CD8-positive, alpha-beta memory T cell (primary cell): ENCODE measurements at regions not wholly inside any gene's neighbourhood (a gene's known extent, or its start where the extent isn't known, plus 50 kb on each side); places are given as distances from the start of the nearest gene placed in this dataset.
A peak's percentile ranks its signal among the peaks of the same experiment; 100 is the strongest.

Experiments
- CTCF ChIA-PET: fragments of 350-600 bp; sonication (Branson Sonifier 250); formaldehyde crosslinking; loops from one replicate; lab custom pipeline; 2021; ENCODE audit warnings: antibody characterized with exemption; lab: Charles Lee
- POLR2A ChIA-PET: fragments of 350-600 bp; sonication (Branson Sonifier 250); formaldehyde crosslinking; loops from one replicate; lab custom pipeline; 2021; ENCODE audit warnings: antibody characterized with exemption; lab: Charles Lee
- DNase-seq, 5 donors: peaks; one replicate each; pipeline versions ENCODE4 v3.0.0 to v3.0.0-alpha.2; 2020 to 2022; ENCODE audit warnings: mixed read lengths in 1 of 5
- H3K27ac ChIP-seq: one replicate; pipeline ENCODE4 v1.7.0; 2013; ENCODE audit warnings: low read depth, mild to moderate bottlenecking, low read length, moderate library complexity
- H3K27me3 ChIP-seq: 2 replicates; pipeline ENCODE4 v1.7.0; 2013; ENCODE audit warnings: low read length, mild to moderate bottlenecking; ENCODE audit not compliant: insufficient read depth, poor library complexity, severe bottlenecking
- H3K36me3 ChIP-seq: 2 replicates; pipeline ENCODE4 v1.7.0; 2013; ENCODE audit warnings: mild to moderate bottlenecking, low read length, moderate library complexity; ENCODE audit not compliant: insufficient read depth
- H3K4me1 ChIP-seq: 2 replicates; pipeline ENCODE4 v1.7.0; 2013; ENCODE audit warnings: mild to moderate bottlenecking, low read length, moderate library complexity; ENCODE audit not compliant: insufficient read depth
- H3K4me3 ChIP-seq: 2 replicates; pipeline ENCODE4 v1.7.0; 2013; ENCODE audit warnings: mild to moderate bottlenecking, low read length
- H3K9me3 ChIP-seq: 2 replicates; pipeline ENCODE4 v1.7.0; 2013; ENCODE audit warnings: mild to moderate bottlenecking, low read length
- H3K27ac Mint-ChIP-seq, 8 donors: one replicate each; pipeline ENCODE4 v1.8.0; 2020 to 2021; ENCODE audit warnings: mixed read lengths in 8 of 8, mild to moderate bottlenecking in 6 of 8, inconsistent platforms in 3 of 8, moderate library complexity in 3 of 8
- H3K27me3 Mint-ChIP-seq, 2 donors: one replicate each; pipeline ENCODE4 v1.8.0; 2020 to 2021; ENCODE audit warnings: mixed read lengths in 2 of 2, mild to moderate bottlenecking in 1 of 2, moderate library complexity in 1 of 2
- H3K36me3 Mint-ChIP-seq, 3 donors: one replicate each; pipeline ENCODE4 v1.8.0; 2020 to 2021; ENCODE audit warnings: mixed read lengths in 3 of 3, inconsistent platforms in 1 of 3, mild to moderate bottlenecking in 1 of 3
- H3K4me1 Mint-ChIP-seq, 3 donors: one replicate each; pipeline ENCODE4 v1.8.0; 2020 to 2021; ENCODE audit warnings: mixed read lengths in 3 of 3, inconsistent platforms in 1 of 3, mild to moderate bottlenecking in 1 of 3
- H3K4me3 Mint-ChIP-seq, 7 donors: one replicate each; pipeline ENCODE4 v1.8.0; 2020 to 2021; ENCODE audit warnings: mixed read lengths in 7 of 7, mild to moderate bottlenecking in 6 of 7, moderate library complexity in 4 of 7, inconsistent platforms in 2 of 7
- H3K9me3 Mint-ChIP-seq, 5 donors: one replicate each; pipeline ENCODE4 v1.8.0; 2020 to 2022; ENCODE audit warnings: mixed read lengths in 5 of 5, mild to moderate bottlenecking in 3 of 5, moderate library complexity in 2 of 5, inconsistent platforms in 1 of 5

GRCh38 chr3:31240013-31240412 is 292.7 kb upstream of the STT3B start:
- H3K27me3 ChIP-seq, result no peaks in the 10 kb centered on the region
- no peaks in the 10 kb centered on the region for H3K4me1 ChIP-seq
- H3K27ac ChIP-seq, result no peak overlapping the region
- H3K4me3 ChIP-seq, result no peak overlapping the region
- H3K9me3 ChIP-seq, result no peaks in the 10 kb centered on the region
- ChIA-PET POLR2A (no interaction called here), CTCF (no interaction called here)
- Mint-ChIP-seq H3K27ac (no peak overlapping the region), H3K4me1 (peaks cover 0 to 14% (median 4%) of the 10 kb centered on the region in 3 donors), H3K36me3 (peaks cover 0 to 3% (median 0%) of the 10 kb centered on the region in 3 donors), H3K27me3 (peaks cover 0 to 3% of the 10 kb centered on the region in 2 donors), H3K4me3 (no peak overlapping the region), H3K9me3 (no peaks in the 10 kb centered on the region)
- DNase-seq, result no peak
- no peaks in the 10 kb centered on the region for H3K36me3 ChIP-seq

- H3K9me3 Mint-ChIP-seq, result no peaks in the 10 kb centered on the region
- peaks cover 0 to 10% (median 0%) of the 10 kb centered on the region in 3 donors for H3K4me1 Mint-ChIP-seq
- H3K4me3 ChIP-seq, result no peak overlapping the region
- H3K4me1 ChIP-seq, result no peaks in the 10 kb centered on the region
- DNase-seq, result no peak
- H3K36me3 Mint-ChIP-seq, result peaks cover 0 to 6% (median 0%) of the 10 kb centered on the region in 3 donors
- H3K36me3 ChIP-seq, result no peaks in the 10 kb centered on the region
- no peak overlapping the region for H3K27ac ChIP-seq
- peaks cover 0 to 3% of the 10 kb centered on the region in 2 donors for H3K27me3 Mint-ChIP-seq
- H3K27me3 ChIP-seq, result no peaks in the 10 kb centered on the region
- POLR2A ChIA-PET, result no interaction called here
- CTCF ChIA-PET, result no interaction called here
- no peak overlapping the region for H3K4me3 Mint-ChIP-seq
- H3K9me3 ChIP-seq, result no peaks in the 10 kb centered on the region
- H3K27ac Mint-ChIP-seq, result no peak overlapping the region
These were observed 292.3 kb upstream of the STT3B start for GRCh38 chr3:31240466-31240865.

- Histone ChIP-seq H3K4me1 (no peaks in the 10 kb centered on the region), H3K27ac (no peak overlapping the region), H3K27me3 (no peaks in the 10 kb centered on the region), H3K4me3 (no peak overlapping the region), H3K9me3 (no peaks in the 10 kb centered on the region), H3K36me3 (no peaks in the 10 kb centered on the region)
- DNase-seq, result no peak
- POLR2A ChIA-PET, result no interaction called here
- CTCF ChIA-PET, result no interaction called here
- Mint-ChIP-seq H3K27ac (peak overlapping the region in 1 of 8 donors; percentile 28), H3K4me3 (no peak overlapping the region), H3K4me1 (peaks cover 0 to 10% (median 0%) of the 10 kb centered on the region in 3 donors), H3K9me3 (no peaks in the 10 kb centered on the region), H3K36me3 (peaks cover 0 to 6% (median 0%) of the 10 kb centered on the region in 3 donors), H3K27me3 (peaks cover 0 to 3% of the 10 kb centered on the region in 2 donors)
These were observed 291.9 kb upstream of the STT3B start for GRCh38 chr3:31240874-31241273.

GRCh38 chr3:31241533-31241932 is 291.2 kb upstream of the STT3B start:
- Histone ChIP-seq H3K27ac (no peak overlapping the region), H3K36me3 (no peaks in the 10 kb centered on the region), H3K4me1 (no peaks in the 10 kb centered on the region), H3K27me3 (no peaks in the 10 kb centered on the region), H3K4me3 (no peak overlapping the region), H3K9me3 (no peaks in the 10 kb centered on the region)
- Mint-ChIP-seq H3K27me3 (peaks cover 0 to 3% of the 10 kb centered on the region in 2 donors), H3K4me3 (no peak overlapping the region), H3K36me3 (peaks cover 0 to 6% (median 0%) of the 10 kb centered on the region in 3 donors), H3K4me1 (peaks cover 0 to 10% (median 0%) of the 10 kb centered on the region in 3 donors), H3K9me3 (no peaks in the 10 kb centered on the region), H3K27ac (peak overlapping the region in 1 of 8 donors; percentile 8)
- ChIA-PET POLR2A (no interaction called here), CTCF (no interaction called here)
- DNase-seq, result no peak

GRCh38 chr3:31242026-31242960 is 290.4 kb upstream of the STT3B start:
- Mint-ChIP-seq H3K27ac (peak overlapping the region in 1 of 8 donors; percentile 8), H3K9me3 (no peaks in the 10 kb centered on the region), H3K4me3 (no peak overlapping the region), H3K36me3 (peaks cover 0 to 6% (median 0%) of the 10 kb centered on the region in 3 donors), H3K27me3 (peaks cover 0 to 4% of the 10 kb centered on the region in 2 donors), H3K4me1 (peaks cover 0 to 10% (median 0%) of the 10 kb centered on the region in 3 donors)
- Histone ChIP-seq H3K4me3 (no peak overlapping the region), H3K9me3 (no peaks in the 10 kb centered on the region), H3K4me1 (no peaks in the 10 kb centered on the region), H3K27me3 (no peaks in the 10 kb centered on the region), H3K36me3 (no peaks in the 10 kb centered on the region), H3K27ac (no peak overlapping the region)
- DNase-seq, result no peak
- ChIA-PET CTCF (no interaction called here), POLR2A (no interaction called here)

GRCh38 chr3:31244929-31245817 is 287.6 kb upstream of the STT3B start:
- H3K27me3 Mint-ChIP-seq, result peaks cover 0 to 3% of the 10 kb centered on the region in 2 donors
- H3K9me3 Mint-ChIP-seq, result no peaks in the 10 kb centered on the region
- DNase-seq, result no peak
- H3K4me3 ChIP-seq, result no peak overlapping the region
- ChIA-PET CTCF (no interaction called here), POLR2A (no interaction called here)
- peaks cover 0 to 6% (median 0%) of the 10 kb centered on the region in 3 donors for H3K36me3 Mint-ChIP-seq
- H3K4me1 Mint-ChIP-seq, result peaks cover 3 to 27% (median 24%) of the 10 kb centered on the region in 3 donors
- no peak overlapping the region for H3K4me3 Mint-ChIP-seq
- no peak overlapping the region for H3K27ac ChIP-seq
- H3K9me3 ChIP-seq, result no peaks in the 10 kb centered on the region
- no peaks in the 10 kb centered on the region for H3K36me3 ChIP-seq
- H3K27me3 ChIP-seq, result no peaks in the 10 kb centered on the region
- no peak overlapping the region for H3K27ac Mint-ChIP-seq
- H3K4me1 ChIP-seq, result no peaks in the 10 kb centered on the region

GRCh38 chr3:31246293-31247062 is 286.2 kb upstream of the STT3B start:
- peaks cover 3 to 31% (median 29%) of the 10 kb centered on the region in 3 donors for H3K4me1 Mint-ChIP-seq
- no peaks in the 10 kb centered on the region for H3K4me1 ChIP-seq
- CTCF ChIA-PET, result no interaction called here
- H3K27me3 ChIP-seq, result no peaks in the 10 kb centered on the region
- no peak for DNase-seq
- POLR2A ChIA-PET, result no interaction called here
- no peak overlapping the region for H3K4me3 Mint-ChIP-seq
- H3K27ac Mint-ChIP-seq, result peak overlapping the region in 1 of 8 donors; percentile 85
- no peak overlapping the region for H3K27ac ChIP-seq
- peaks cover 0 to 6% (median 0%) of the 10 kb centered on the region in 3 donors for H3K36me3 Mint-ChIP-seq
- no peaks in the 10 kb centered on the region for H3K36me3 ChIP-seq
- H3K9me3 ChIP-seq, result no peaks in the 10 kb centered on the region
- peaks cover 0 to 3% of the 10 kb centered on the region in 2 donors for H3K27me3 Mint-ChIP-seq
- H3K4me3 ChIP-seq, result no peak overlapping the region
- no peaks in the 10 kb centered on the region for H3K9me3 Mint-ChIP-seq
